ACC112 (cell line): ENCODE measurements at regions not wholly inside any gene's neighbourhood (a gene's known extent, or its start where the extent isn't known, plus 50 kb on each side); places are given as distances from the start of the nearest gene placed in this dataset.
"Not testable (repeated sequence)": the region's sequence is repeated elsewhere in the genome, so short reads cannot be mapped to it uniquely, and the experiment has no call there.

Source experiments
- H2AFZ ChIP-seq: fragments of 200-600 bp; sonication (generic); one replicate; pipeline ENCODE4 v1.6.0; 2017; ENCODE audit warnings: antibody characterized with exemption, low read length; ENCODE audit not compliant: unreplicated experiment
- H3K27ac ChIP-seq: fragments of 200-600 bp; sonication (generic); 2 replicates; pipeline ENCODE4 v1.5.1; 2014; ENCODE audit warnings: low read depth, mild to moderate bottlenecking, antibody characterized with exemption, low read length, moderate library complexity
- H3K27me3 ChIP-seq: fragments of 200-600 bp; sonication (generic); 2 replicates; pipeline ENCODE4 v1.6.1; 2014; ENCODE audit warnings: mild to moderate bottlenecking, antibody characterized with exemption, low read length, moderate library complexity, mixed read lengths; ENCODE audit not compliant: insufficient read depth
- H3K36me3 ChIP-seq: fragments of 200-600 bp; sonication (generic); 2 replicates; pipeline ENCODE4 v1.6.1; 2016; ENCODE audit warnings: mild to moderate bottlenecking, antibody characterized with exemption, low read length, moderate library complexity, mixed read lengths; ENCODE audit not compliant: insufficient read depth
- H3K4me1 ChIP-seq: fragments of 200-600 bp; sonication (generic); one replicate; pipeline ENCODE4 v1.6.1; 2016; ENCODE audit warnings: low read length, mixed read lengths; ENCODE audit not compliant: insufficient read depth, unreplicated experiment, control insufficient read depth
- H3K4me3 ChIP-seq: fragments of 200-600 bp; sonication (generic); 2 replicates; pipeline ENCODE4 v1.5.1; 2014; ENCODE audit warnings: mild to moderate bottlenecking, low read depth, low read length
- H3K79me2 ChIP-seq: fragments of 200-600 bp; sonication (generic); one replicate; pipeline ENCODE4 v1.6.0; 2016; ENCODE audit warnings: low read length; ENCODE audit not compliant: control insufficient read depth, unreplicated experiment, insufficient read depth

GRCh38 chr16:13697568-13697967, 222.4 kb upstream of the ERCC4 start:
- no peak overlapping the region for H2AFZ ChIP-seq
- H3K36me3 ChIP-seq: no peaks in the 10 kb centered on the region
- no peaks in the 10 kb centered on the region for H3K27me3 ChIP-seq
- no peak overlapping the region for H3K27ac ChIP-seq
- H3K79me2 ChIP-seq: no peaks in the 10 kb centered on the region
- H3K4me1 ChIP-seq: no peaks in the 10 kb centered on the region
- H3K4me3 ChIP-seq: no peak overlapping the region

- Histone ChIP-seq H3K79me2 (no peaks in the 10 kb centered on the region), H3K27ac (no peak overlapping the region), H3K4me3 (no peak overlapping the region), H3K27me3 (no peaks in the 10 kb centered on the region), H3K4me1 (no peaks in the 10 kb centered on the region), H2AFZ (no peak overlapping the region), H3K36me3 (no peaks in the 10 kb centered on the region)
These were observed 217.3 kb upstream of the ERCC4 start for GRCh38 chr16:13702614-13703013.

GRCh38 chr16:13708347-13709120, 211.4 kb upstream of the ERCC4 start:
- no peaks in the 10 kb centered on the region for H3K79me2 ChIP-seq
- no peak overlapping the region for H3K27ac ChIP-seq
- H3K4me3 ChIP-seq: no peak overlapping the region
- no peaks in the 10 kb centered on the region for H3K27me3 ChIP-seq
- H2AFZ ChIP-seq: no peak overlapping the region
- no peaks in the 10 kb centered on the region for H3K4me1 ChIP-seq
- H3K36me3 ChIP-seq: no peaks in the 10 kb centered on the region

- no peak overlapping the region for H3K27ac ChIP-seq
- no peaks in the 10 kb centered on the region for H3K4me1 ChIP-seq
- H3K36me3 ChIP-seq: no peaks in the 10 kb centered on the region
- H2AFZ ChIP-seq: no peak overlapping the region
- H3K4me3 ChIP-seq: no peak overlapping the region
- H3K27me3 ChIP-seq: no peaks in the 10 kb centered on the region
- no peaks in the 10 kb centered on the region for H3K79me2 ChIP-seq
These were observed 201.2 kb upstream of the ERCC4 start for GRCh38 chr16:13718748-13719147.

- H3K79me2 ChIP-seq: no peaks in the 10 kb centered on the region
- H3K27ac ChIP-seq: no peak overlapping the region
- H3K27me3 ChIP-seq: no peaks in the 10 kb centered on the region
- no peaks in the 10 kb centered on the region for H3K36me3 ChIP-seq
- H3K4me1 ChIP-seq: no peaks in the 10 kb centered on the region
- no peak overlapping the region for H2AFZ ChIP-seq
- H3K4me3 ChIP-seq: no peak overlapping the region
These were observed 192.0 kb upstream of the ERCC4 start for GRCh38 chr16:13727943-13728342.

GRCh38 chr16:13733561-13733960, 186.4 kb upstream of the ERCC4 start:
- H3K4me3 ChIP-seq: no peak overlapping the region
- no peaks in the 10 kb centered on the region for H3K27me3 ChIP-seq
- H3K36me3 ChIP-seq: no peaks in the 10 kb centered on the region
- H3K27ac ChIP-seq: no peak overlapping the region
- H3K79me2 ChIP-seq: no peaks in the 10 kb centered on the region
- H3K4me1 ChIP-seq: no peaks in the 10 kb centered on the region
- H2AFZ ChIP-seq: no peak overlapping the region

GRCh38 chr16:13739621-13740373, 180.2 kb upstream of the ERCC4 start:
- not testable (repeated sequence) for H3K4me1 ChIP-seq, H3K36me3 ChIP-seq, H3K4me3 ChIP-seq, H3K27me3 ChIP-seq, H2AFZ ChIP-seq, H3K27ac ChIP-seq, H3K79me2 ChIP-seq

GRCh38 chr16:13742928-13743327, 177.0 kb upstream of the ERCC4 start:
- Histone ChIP-seq H3K36me3 (no peaks in the 10 kb centered on the region), H3K27me3 (no peaks in the 10 kb centered on the region), H3K79me2 (no peaks in the 10 kb centered on the region), H2AFZ (no peak overlapping the region), H3K4me1 (no peaks in the 10 kb centered on the region), H3K4me3 (no peak overlapping the region), H3K27ac (no peak overlapping the region)

- no peaks in the 10 kb centered on the region for H3K79me2 ChIP-seq
- no peak overlapping the region for H2AFZ ChIP-seq
- no peaks in the 10 kb centered on the region for H3K27me3 ChIP-seq
- H3K27ac ChIP-seq: no peak overlapping the region
- no peak overlapping the region for H3K4me3 ChIP-seq
- H3K4me1 ChIP-seq: no peaks in the 10 kb centered on the region
- H3K36me3 ChIP-seq: no peaks in the 10 kb centered on the region
These were observed 176.4 kb upstream of the ERCC4 start for GRCh38 chr16:13743571-13743970.

- Histone ChIP-seq H3K4me3 (no peak overlapping the region), H3K79me2 (no peaks in the 10 kb centered on the region), H3K27ac (no peak overlapping the region), H3K4me1 (no peaks in the 10 kb centered on the region), H2AFZ (no peak overlapping the region), H3K27me3 (no peaks in the 10 kb centered on the region), H3K36me3 (no peaks in the 10 kb centered on the region)
These were observed 163.4 kb upstream of the ERCC4 start for GRCh38 chr16:13756411-13757140.
